Spleen (tissue), 7 donors: ENCODE measurements at regions not wholly inside any gene's neighbourhood (a gene's known extent, or its start where the extent isn't known, plus 50 kb on each side); places are given as distances from the start of the nearest gene placed in this dataset.

Experiments
- POLR2A ChIP-seq, 3 donors: fragments of 450-650 bp; IDR thresholded peaks; one replicate each; pipeline ENCODE4 v1.5.1; 2017; ENCODE audit warnings: antibody characterized with exemption in 3 of 3, mild to moderate bottlenecking in 1 of 3
- POLR2AphosphoS5 ChIP-seq, 3 donors: sonication (generic); formaldehyde crosslinking; IDR thresholded peaks; one replicate each; pipeline ENCODE4 v1.5.1; 2017; ENCODE audit warnings: antibody characterized with exemption in 3 of 3
- TF ChIP-seq, protein P1 (sequence below), 11 experiments: fragments of 200-600 bp in 7 of 11; fragments of 450-650 bp in 4 of 11; sonication (generic) in 4 of 11; IDR thresholded peaks in 8 of 11; conservative IDR thresholded peaks in 3 of 11; 1 replicate in 7 of 11; 2 replicates in 4 of 11; pipeline versions ENCODE4 v1.4.0 to v1.8.0; 2016 to 2021; ENCODE audit warnings: antibody characterized with exemption in 11 of 11, inconsistent platforms in 4 of 11, mild to moderate bottlenecking in 1 of 11
- donor health status: DM: no; HTN: no; CAD: no; lungs with moderate emphysema.
- donor health status: DM: no; HTN: no; CAD: no.
- donor health status: DM: no; HTN: no; CAD: no.

DNA sequence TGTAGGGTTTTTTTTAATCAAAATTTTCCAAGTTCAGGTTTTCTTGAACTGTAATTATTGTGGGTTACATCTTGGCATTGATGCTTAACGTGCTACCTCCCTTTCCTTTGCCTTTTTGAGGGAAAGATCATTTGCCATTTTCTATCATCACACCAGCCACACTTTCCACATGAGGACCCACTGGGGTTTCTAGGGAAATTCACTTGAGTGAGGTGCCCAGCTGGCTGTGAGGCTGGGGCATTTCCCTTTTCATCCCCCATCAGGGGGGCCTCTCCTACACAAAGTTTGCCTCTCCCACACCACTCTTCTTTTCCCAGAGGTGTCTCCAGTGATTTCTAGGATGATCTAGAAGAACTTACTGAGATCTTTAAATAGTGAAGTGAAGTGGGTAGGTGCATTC lies 335.7 kb downstream of the BMP4 start:
- TF ChIP-seq, protein P1, sequence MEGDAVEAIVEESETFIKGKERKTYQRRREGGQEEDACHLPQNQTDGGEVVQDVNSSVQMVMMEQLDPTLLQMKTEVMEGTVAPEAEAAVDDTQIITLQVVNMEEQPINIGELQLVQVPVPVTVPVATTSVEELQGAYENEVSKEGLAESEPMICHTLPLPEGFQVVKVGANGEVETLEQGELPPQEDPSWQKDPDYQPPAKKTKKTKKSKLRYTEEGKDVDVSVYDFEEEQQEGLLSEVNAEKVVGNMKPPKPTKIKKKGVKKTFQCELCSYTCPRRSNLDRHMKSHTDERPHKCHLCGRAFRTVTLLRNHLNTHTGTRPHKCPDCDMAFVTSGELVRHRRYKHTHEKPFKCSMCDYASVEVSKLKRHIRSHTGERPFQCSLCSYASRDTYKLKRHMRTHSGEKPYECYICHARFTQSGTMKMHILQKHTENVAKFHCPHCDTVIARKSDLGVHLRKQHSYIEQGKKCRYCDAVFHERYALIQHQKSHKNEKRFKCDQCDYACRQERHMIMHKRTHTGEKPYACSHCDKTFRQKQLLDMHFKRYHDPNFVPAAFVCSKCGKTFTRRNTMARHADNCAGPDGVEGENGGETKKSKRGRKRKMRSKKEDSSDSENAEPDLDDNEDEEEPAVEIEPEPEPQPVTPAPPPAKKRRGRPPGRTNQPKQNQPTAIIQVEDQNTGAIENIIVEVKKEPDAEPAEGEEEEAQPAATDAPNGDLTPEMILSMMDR (IDR thresholded peaks at IDR 0.05 in 8 of 11, conservative IDR thresholded peaks at IDR 0.05 in 3 of 11), result no peak
- no peak for TF ChIP-seq POLR2A (IDR thresholded peaks at IDR 0.05)
- TF ChIP-seq POLR2AphosphoS5 (IDR thresholded peaks at IDR 0.05), result no peak
